HG03520 (cell line): ENCODE measurements at regions not wholly inside any gene's neighbourhood (a gene's known extent, or its start where the extent isn't known, plus 50 kb on each side); places are given as distances from the start of the nearest gene placed in this dataset.

ENCODE experiments used
- ATAC-seq: cut with Tn5 transposase; IDR thresholded peaks from one replicate; pipeline ENCODE4 v1.9.1; 2021; ENCODE audit warnings: mild to moderate bottlenecking, moderate library complexity; ENCODE audit not compliant: unreplicated experiment

- no peak for ATAC-seq
These were observed 128.1 kb upstream of the RASGRP1 start for GRCh38 chr15:38692789-38693062.

DNA sequence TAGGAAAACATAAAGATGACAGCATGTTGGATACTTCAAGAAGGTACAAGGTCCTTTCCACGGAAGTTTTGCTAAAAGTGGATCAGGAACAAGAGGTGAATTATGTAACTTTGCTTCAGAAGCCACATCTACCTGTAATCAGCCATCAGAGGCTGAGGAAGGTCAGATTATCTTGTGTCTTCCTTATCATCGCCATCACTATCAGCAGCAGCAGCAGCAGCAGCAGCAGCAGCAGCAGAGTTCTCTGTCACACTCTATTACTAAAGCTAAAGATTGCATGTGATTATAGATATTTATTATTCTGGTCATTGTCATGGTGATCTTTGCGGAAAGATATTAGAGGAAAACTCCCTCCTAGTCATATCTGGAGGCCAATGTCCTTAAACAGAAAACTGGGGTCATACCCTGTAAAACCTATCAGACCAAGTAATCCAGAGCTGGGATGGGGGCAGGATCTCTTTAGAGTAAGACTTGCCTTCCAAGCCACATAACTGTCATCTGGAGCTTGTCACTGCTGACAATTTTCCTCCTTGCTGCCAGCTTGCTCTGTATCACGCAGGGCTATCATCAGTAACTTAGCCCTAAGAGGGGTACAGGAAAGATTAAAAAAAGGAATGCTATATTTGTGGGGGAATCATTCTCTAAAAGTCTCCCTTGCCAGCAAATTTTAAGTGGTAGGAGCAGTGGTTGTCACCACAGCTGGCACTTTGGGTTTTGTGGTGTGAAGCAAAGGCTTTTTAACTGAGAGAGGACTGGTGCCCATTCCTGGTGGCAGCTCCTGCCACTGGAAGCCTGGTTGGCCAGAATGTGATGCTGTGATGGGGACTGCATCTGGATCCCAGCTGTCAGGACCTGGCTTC lies 130.9 kb upstream of the RASGRP1 start:
- ATAC-seq, result no peak

DNA sequence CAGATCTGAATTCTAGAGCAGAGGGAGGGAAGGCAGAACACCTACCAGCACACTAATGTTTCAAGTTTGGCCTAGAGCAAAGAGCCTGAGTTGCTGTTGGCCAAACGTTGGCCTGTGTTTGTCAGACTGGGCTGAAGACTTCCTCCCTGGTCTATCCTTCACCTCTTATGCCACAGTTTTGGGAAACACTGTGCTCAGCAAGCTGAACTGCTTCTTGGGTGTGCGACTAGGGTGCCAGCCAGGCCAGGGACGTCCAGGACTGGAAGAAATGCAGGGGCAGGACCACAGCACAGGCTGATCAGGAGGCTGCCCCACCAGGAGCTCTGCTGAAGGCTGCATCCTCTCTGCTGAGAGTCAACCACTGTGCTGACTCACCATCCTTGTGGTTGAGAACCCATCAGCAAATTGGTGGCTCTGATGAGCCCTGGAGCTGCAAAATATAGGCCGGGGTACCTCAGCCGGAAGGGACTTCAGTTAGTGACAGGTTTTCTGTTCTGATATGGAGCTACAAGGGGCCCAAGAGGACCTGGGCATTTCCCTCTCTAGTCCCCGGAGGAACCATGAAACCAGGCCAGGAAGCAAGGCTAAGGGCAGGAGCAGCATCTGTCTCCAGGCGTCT lies 131.6 kb upstream of the RASGRP1 start:
- ATAC-seq, result no peak

DNA sequence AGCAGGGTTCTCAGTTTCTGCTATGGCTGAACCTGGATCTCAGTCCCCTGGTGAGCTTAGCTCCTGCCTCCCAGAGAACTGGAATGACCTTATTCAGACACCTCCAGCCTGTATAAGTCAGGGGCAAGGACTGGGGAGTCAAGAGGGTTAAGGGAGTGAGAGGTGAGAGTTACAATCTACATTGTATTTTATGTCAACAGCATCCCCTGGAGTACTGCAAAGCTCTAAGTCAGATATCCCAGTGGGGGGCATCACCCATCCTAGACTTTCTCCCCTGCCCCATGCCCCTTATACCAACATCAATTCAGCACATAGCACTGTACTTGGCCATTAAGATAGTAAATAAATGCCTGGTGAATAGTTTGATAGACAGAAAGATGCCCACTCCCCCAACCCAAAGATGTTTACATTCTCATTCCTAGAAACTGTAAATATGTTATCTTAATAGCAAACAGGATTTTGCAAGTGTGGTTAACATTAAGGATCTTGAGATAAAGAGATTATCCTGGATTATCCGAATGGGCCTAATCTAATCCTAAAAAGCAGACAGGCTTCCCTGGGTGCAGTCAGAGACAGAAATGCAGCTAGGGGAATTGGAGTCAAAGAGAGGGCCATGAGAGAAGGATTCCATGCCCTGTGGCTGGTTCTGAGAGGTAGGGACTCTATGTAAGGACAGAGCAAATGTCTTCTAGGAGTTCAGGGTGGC lies 132.3 kb upstream of the RASGRP1 start:
- no peak for ATAC-seq

DNA sequence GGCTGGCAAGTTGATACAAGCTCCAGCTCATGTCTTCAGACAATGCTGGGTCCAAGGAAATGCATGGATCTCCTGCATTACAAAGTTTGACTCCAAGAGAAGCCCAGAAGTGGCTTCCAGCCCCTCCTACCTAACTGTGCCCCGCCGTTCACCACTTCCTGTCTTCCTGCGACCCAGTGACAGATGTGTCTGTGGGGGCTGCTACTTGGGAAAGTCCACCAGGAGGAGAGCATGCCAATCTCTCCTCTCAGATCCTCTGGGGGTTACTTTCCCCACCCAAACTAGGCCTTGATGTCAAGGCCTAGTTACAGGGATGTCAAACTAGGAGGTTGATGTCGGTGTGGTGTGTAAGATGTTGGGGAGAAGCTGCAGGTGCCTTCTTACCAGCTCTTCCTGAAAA lies 133.6 kb upstream of the RASGRP1 start:
- no peak for ATAC-seq

GRCh38 chr15:38699633-38700230 lies 135.1 kb upstream of the RASGRP1 start:
- ATAC-seq, result peak; percentile 69

- no peak for ATAC-seq
These were observed 136.5 kb upstream of the RASGRP1 start for GRCh38 chr15:38701149-38701548.

DNA sequence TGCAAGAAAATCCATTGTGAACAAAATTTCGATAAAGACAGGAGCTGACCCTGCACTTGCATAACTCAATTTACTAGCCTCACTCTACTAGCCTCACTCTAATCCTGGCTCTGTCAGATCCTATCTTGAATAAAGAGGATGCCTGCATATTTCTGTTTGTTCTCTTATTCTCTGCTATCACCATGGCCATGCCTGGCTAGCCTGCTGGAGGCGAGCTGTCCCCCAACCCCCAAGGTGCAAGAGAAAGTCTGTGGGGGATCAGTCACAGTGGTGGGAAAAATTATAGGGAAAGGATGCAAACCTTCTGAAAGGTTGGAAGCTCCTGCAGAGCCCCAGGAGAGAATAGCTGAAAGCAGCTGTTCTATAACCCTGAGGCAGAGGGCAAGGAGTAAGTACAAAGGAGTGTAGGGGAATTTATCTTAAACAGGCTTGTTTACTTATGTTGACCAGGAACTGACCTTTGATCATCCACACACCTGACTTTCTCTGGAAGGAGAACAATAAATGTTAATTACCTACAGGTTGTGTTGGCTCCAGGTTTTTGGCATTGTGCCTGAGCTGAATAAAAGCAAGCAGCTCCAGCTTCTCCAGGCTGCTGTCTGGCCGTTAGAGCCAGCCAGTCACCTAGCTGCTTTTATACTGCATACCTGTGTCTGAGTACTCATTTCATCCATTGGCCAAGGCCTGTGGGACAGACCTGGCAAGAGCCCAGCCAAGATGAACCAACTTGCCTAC lies 137.7 kb upstream of the RASGRP1 start:
- no peak for ATAC-seq

DNA sequence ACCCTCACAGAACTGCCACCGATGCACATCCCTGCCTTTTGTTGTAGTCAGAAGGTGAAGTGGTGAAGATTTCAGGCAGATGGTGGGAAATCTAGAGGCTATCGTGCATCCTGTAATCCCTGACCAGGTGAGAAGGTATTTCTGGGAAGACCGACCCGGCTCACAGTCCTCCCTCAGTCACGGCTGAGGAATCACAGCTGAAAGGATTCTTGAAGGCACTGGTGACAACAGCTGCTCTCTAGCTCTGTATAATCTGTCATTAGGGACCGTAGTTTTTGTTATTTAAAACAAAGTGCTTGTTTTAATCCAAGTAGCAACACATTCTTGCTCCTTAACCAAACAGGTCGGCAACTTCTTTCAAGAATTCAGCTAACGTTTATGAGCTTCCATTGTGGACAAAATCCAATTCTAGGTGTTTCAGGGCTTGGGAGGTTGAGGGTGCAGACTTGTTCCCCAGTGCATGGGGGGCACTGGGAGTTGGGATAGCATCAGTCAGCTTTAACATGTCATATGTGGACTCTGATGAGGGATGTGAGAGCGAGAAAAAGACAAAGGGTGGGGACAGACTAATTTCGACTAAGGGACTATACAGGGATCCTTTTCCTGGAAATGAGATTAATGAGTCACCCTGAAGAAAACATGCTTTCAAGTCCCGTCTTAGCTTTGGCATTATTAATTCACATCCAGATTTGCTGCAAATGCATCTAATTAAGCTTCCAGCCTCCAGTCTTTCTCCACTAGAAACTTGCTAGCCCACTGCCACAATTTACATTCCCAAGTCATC lies 141.0 kb upstream of the RASGRP1 start:
- no peak for ATAC-seq

GRCh38 chr15:38706956-38707355 lies 142.3 kb upstream of the RASGRP1 start:
- ATAC-seq, result no peak

DNA sequence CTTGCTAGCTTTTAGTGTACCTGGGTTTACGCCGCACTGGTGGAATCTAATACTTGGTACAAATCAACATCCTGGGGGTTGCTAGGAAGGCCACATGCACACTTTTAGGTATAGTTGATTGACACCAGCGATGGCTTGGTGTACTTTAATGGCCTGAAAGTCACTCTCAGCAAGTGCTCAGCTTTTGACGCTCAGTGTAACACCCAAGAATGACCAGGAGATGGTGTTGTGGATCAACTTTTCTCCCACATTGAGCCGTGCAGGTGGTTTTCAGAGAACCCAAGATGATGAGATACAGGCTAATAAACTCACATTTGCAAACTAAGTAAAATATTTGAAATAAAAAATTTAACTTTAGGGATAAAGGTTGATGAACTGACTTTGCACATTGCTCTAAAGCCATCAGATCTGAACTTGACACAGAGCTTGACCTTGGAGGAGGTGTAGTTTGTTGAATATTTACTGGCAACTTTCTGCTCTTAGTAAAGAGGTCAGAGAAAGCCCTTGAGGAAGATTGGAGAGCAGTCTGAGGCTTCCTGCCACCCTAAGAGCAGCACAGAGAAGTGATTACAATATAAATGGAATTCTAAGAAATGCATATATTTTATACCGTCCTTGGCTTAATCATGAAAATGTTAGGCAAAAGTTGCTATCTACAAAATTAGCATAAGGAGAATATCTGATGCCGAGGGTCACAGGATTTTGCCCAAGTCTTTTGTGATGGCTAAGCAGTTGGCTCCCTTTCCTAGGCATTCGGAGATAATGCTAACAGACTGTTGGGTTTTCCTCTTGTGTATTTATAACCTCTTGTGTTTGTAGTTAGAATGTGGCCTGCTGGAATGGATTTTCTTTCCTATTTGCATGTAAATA lies 143.4 kb upstream of the RASGRP1 start:
- peak; percentile 72 for ATAC-seq

DNA sequence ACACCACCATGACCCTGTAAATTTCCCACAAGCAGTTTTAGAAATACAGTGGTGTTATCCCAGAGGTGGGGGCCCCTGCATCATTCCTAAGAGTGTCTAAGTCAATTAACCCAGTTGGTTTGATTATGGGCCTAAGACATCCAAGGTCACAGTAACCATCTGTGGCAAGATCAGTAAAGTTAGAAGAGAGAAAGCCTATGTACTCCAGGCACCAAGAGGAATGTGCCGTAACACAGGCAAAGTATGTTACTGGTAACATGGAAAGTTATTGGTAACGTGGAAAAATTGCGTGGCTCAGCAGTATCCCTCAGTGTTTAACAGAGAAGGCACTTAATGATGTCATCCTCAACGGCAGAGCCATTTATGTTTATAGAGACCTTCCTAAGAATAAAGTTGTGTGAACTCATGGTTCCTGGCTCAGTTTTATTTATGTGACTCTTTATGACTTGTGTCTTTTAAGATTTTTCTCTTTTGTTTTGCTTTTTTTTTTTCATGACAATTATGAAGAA lies 144.1 kb upstream of the RASGRP1 start:
- no peak for ATAC-seq

GRCh38 chr15:38709196-38709595 lies 144.6 kb upstream of the RASGRP1 start:
- ATAC-seq, result no peak

DNA sequence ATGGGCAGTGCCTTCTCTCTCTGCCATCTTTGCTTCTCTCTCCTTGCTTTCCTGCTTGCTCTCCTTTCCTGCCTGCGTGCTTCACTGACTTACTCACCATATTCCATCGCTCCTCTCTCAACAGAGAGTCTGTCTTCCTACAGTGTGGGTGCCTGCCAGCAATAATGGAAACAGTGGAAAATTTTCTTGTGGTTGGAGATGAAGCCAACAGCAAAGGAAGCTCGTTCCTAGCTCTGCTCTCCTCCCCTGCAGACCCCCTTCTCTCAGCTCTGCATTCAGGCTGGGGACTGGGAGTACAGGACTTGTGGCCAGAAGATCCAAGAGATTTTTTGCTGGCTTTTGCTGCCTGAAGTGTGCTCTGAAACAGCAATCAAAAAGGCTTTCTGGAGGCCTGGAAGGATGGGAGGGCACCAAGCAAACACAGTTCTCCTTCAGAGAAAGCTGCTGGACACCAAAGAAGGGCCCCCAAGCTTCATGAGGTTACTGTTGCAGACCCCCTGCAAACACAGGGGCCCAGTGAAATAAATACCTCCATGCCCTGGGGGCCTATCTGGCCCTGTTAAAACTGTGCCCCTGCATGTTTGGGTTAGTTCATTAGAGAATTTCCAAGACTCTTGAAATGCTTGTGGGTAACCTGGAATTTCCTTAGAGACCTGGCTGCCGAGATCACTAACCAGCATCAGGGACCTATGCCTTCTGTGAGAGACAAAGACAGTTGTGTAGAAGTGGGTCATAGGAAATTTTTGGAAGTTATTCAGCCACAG lies 149.9 kb upstream of the RASGRP1 start:
- ATAC-seq, result no peak

GRCh38 chr15:38720893-38721567 lies 156.4 kb upstream of the RASGRP1 start:
- ATAC-seq, result no peak

- ATAC-seq, result no peak
These were observed 156.9 kb upstream of the RASGRP1 start for GRCh38 chr15:38721568-38721945.

GRCh38 chr15:38722236-38722635 lies 157.6 kb upstream of the RASGRP1 start:
- ATAC-seq, result no peak

DNA sequence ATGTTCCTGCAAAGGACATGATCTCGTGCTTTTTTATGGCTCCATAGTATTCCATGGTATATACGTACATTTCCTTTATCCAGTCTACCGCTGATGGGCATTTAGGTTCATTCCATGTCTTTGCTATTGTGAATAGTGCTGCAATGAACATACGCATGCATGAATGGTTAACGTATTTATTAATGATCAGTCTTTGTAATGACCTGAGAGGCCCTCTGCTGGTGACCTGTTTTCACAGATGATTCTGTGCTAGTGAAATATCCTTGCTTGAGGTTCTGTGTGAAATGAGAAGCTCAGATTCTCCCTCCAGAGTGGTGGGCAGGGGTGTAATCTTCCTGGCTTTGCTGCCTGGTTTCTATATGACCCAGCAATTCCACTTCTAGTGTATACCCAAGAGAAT lies 160.2 kb upstream of the RASGRP1 start:
- no peak for ATAC-seq
